BLaER1 treated with 17β-estradiol and CSF1 and Interleukin-3, amounts not matched to agents 10 nM and 100 nM (cell line): ENCODE measurements at regions not wholly inside any gene's neighbourhood (a gene's known extent, or its start where the extent isn't known, plus 50 kb on each side); places are given as distances from the start of the nearest gene placed in this dataset.

Experiments used
- H3K27ac ChIP-seq, 11 experiments: shearing (Covaris generic); formaldehyde crosslinking; 2 replicates each; pipeline ENCODE4 v1.8.1; 2022
- H3K27me3 ChIP-seq, 11 experiments: shearing (Covaris generic); formaldehyde crosslinking; 2 replicates each; pipeline ENCODE4 v1.8.1; 2022
- H3K36me3 ChIP-seq, 11 experiments: shearing (Covaris generic); formaldehyde crosslinking; 2 replicates each; pipeline ENCODE4 v1.8.1; 2022
- H3K4me1 ChIP-seq, 10 experiments: shearing (Covaris generic); formaldehyde crosslinking; 2 replicates each; pipeline ENCODE4 v1.8.1; 2022
- H3K4me2 ChIP-seq, 11 experiments: shearing (Covaris generic); formaldehyde crosslinking; 2 replicates each; pipeline ENCODE4 v1.8.1; 2022
- H3K4me3 ChIP-seq, 10 experiments: shearing (Covaris generic); formaldehyde crosslinking; 2 replicates each; pipeline ENCODE4 v1.8.1; 2022
- H3K9ac ChIP-seq, 11 experiments: shearing (Covaris generic); formaldehyde crosslinking; 2 replicates each; pipeline ENCODE4 v1.8.1; 2022
- H3K9me3 ChIP-seq, 11 experiments: shearing (Covaris generic); formaldehyde crosslinking; replicated peaks in 1 of 11; 2 replicates each; pipeline ENCODE4 v1.8.1; 2022
- H4K20me1 ChIP-seq, 11 experiments: shearing (Covaris generic); formaldehyde crosslinking; 2 replicates each; pipeline ENCODE4 v1.8.1; 2022
- Cebpa-rat ChIP-seq, 11 experiments: shearing (Covaris generic); IDR thresholded peaks; 2 replicates each; pipeline ENCODE4 v1.8.1; 2022

GRCh38 chr3:189108735-189109134 is 63.0 kb upstream of the TPRG1 start:
- H3K4me2 ChIP-seq = no peak overlapping the region
- H3K27ac ChIP-seq = no peak overlapping the region
- no peak overlapping the region for H3K4me3 ChIP-seq
- H3K9ac ChIP-seq = no peak overlapping the region
- TF ChIP-seq Cebpa-rat (IDR thresholded peaks at IDR 0.05) = no peak
- H3K27me3 ChIP-seq = no peaks in the 10 kb centered on the region
- no peaks in the 10 kb centered on the region for H3K36me3 ChIP-seq
- H4K20me1 ChIP-seq = no peaks in the 10 kb centered on the region
- no peaks in the 10 kb centered on the region for H3K4me1 ChIP-seq
- H3K9me3 ChIP-seq = peaks cover 0 to 6% (median 0%) of the 10 kb centered on the region in 11 experiments; a peak in 2 of 22 replicates

- no peak overlapping the region for H3K4me3 ChIP-seq
- H3K4me2 ChIP-seq = no peak overlapping the region
- no peak for TF ChIP-seq Cebpa-rat (IDR thresholded peaks at IDR 0.05)
Observed at GRCh38 chr3:189109145-189109544, 62.6 kb upstream of the TPRG1 start.

DNA sequence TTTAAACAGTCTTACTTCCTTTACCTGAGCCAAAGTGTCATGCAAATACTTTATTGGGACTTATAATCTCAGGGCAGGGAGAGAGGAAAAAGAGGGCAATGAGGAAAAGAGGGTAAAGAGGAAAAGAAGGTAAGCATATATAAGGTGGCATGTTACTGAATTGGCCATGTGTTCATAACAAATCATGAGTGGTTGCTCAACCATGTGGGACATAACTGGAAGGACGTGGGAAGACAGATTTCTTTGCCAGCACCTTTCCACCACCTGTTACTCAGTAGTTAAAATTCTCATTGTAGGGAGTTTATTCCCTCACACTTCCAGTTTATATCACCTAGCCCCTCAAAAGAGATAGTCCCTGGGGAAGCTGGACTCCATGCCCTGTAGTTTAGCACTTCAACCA is 54.7 kb upstream of the TPRG1 start:
- Histone ChIP-seq H4K20me1 (no peaks in the 10 kb centered on the region), H3K27ac (no peak overlapping the region), H3K27me3 (no peaks in the 10 kb centered on the region), H3K9me3 (peaks cover 14 to 39% (median 21%) of the 10 kb centered on the region in 11 experiments), H3K36me3 (0 out of 22 replicates have a peak, but pooled peaks cover 0 to 8% (median 0%) of the 10 kb centered on the region in 11 experiments), H3K4me2 (no peak overlapping the region), H3K4me3 (no peak overlapping the region), H3K4me1 (peaks cover 0 to 8% (median 0%) of the 10 kb centered on the region in 10 experiments; a peak in 5 of 20 replicates), H3K9ac (no peak overlapping the region)
- no peak for TF ChIP-seq Cebpa-rat (IDR thresholded peaks at IDR 0.05)

More at GRCh38 chr3:189109145-189109544, 62.6 kb upstream of the TPRG1 start:
- Histone ChIP-seq H3K9ac (no peak overlapping the region), H4K20me1 (no peaks in the 10 kb centered on the region), H3K27ac (no peak overlapping the region), H3K9me3 (peaks cover 0 to 6% (median 0%) of the 10 kb centered on the region in 11 experiments; a peak in 2 of 22 replicates), H3K4me1 (no peaks in the 10 kb centered on the region), H3K36me3 (no peaks in the 10 kb centered on the region), H3K27me3 (no peaks in the 10 kb centered on the region)

- H3K36me3 ChIP-seq = 0 out of 22 replicates have a peak, but pooled peaks cover 0 to 8% (median 0%) of the 10 kb centered on the region in 11 experiments
- peaks cover 14 to 39% (median 21%) of the 10 kb centered on the region in 11 experiments for H3K9me3 ChIP-seq
- no peak overlapping the region for H3K4me2 ChIP-seq
- peaks cover 0 to 8% (median 0%) of the 10 kb centered on the region in 10 experiments; a peak in 5 of 20 replicates for H3K4me1 ChIP-seq
- no peaks in the 10 kb centered on the region for H3K27me3 ChIP-seq
- no peaks in the 10 kb centered on the region for H4K20me1 ChIP-seq
- H3K27ac ChIP-seq = no peak overlapping the region
- no peak overlapping the region for H3K4me3 ChIP-seq
- TF ChIP-seq Cebpa-rat (IDR thresholded peaks at IDR 0.05) = no peak
- H3K9ac ChIP-seq = no peak overlapping the region
Observed at GRCh38 chr3:189118896-189119295, 52.9 kb upstream of the TPRG1 start.

DNA sequence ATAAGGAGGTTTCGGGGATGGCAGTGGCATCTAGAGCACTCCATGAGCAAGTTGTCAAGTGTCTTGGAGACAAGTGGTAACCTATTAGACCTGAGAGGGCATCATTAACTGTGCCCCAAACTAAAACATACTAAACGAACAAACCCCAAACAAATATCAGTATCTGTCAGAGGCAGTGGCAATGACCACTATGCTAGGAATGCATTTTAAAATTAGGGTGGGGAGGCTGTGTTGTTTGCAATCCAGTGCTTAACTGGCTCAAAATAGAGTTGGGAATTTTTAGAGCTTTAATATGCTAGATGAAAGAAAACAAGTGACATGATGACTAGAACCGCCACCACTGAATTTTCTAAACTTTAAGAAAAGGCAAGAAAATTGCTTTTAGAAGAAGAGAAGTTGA is 51.8 kb upstream of the TPRG1 start:
- Histone ChIP-seq H3K27ac (no peak overlapping the region), H3K9ac (no peak overlapping the region), H3K36me3 (0 out of 22 replicates have a peak, but pooled peaks cover 0 to 8% (median 0%) of the 10 kb centered on the region in 11 experiments), H4K20me1 (no peaks in the 10 kb centered on the region), H3K4me1 (peaks cover 0 to 8% (median 0%) of the 10 kb centered on the region in 10 experiments; a peak in 5 of 20 replicates), H3K9me3 (peaks cover 14 to 39% (median 21%) of the 10 kb centered on the region in 11 experiments), H3K27me3 (no peaks in the 10 kb centered on the region), H3K4me3 (no peak overlapping the region), H3K4me2 (no peak overlapping the region)
- no peak for TF ChIP-seq Cebpa-rat (IDR thresholded peaks at IDR 0.05)

GRCh38 chr3:189121092-189121491 is 50.7 kb upstream of the TPRG1 start:
- no peak overlapping the region for H3K27ac ChIP-seq
- H3K9ac ChIP-seq = no peak overlapping the region
- H4K20me1 ChIP-seq = no peaks in the 10 kb centered on the region
- TF ChIP-seq Cebpa-rat (IDR thresholded peaks at IDR 0.05) = no peak
- H3K27me3 ChIP-seq = no peaks in the 10 kb centered on the region
- 0 out of 22 replicates have a peak, but pooled peaks cover 0 to 8% (median 0%) of the 10 kb centered on the region in 11 experiments for H3K36me3 ChIP-seq
- peaks cover 14 to 39% (median 21%) of the 10 kb centered on the region in 11 experiments for H3K9me3 ChIP-seq
- no peak overlapping the region for H3K4me3 ChIP-seq
- 0 out of 22 replicates have a peak overlapping the region, but pooled peaks of 1 of the 11 experiments have one; percentile 4 for H3K4me2 ChIP-seq
- H3K4me1 ChIP-seq = peaks cover 0 to 8% (median 0%) of the 10 kb centered on the region in 10 experiments; a peak in 5 of 20 replicates
